Skeletal muscle tissue (tissue), 3 donors: ENCODE measurements at regions not wholly inside any gene's neighbourhood (a gene's known extent, or its start where the extent isn't known, plus 50 kb on each side); places are given as distances from the start of the nearest gene placed in this dataset.

Experiments
- H3K27ac ChIP-seq: one replicate; pipeline ENCODE4 v1.7.0; 2013; ENCODE audit warnings: mild to moderate bottlenecking, low read depth, low read length, inconsistent platforms
- H3K27me3 ChIP-seq, 3 donors: one replicate each; pipeline ENCODE4 v1.7.0; 2013; ENCODE audit warnings: low read length in 3 of 3; ENCODE audit not compliant: control insufficient read depth in 3 of 3, insufficient read depth in 3 of 3
- H3K36me3 ChIP-seq, 3 donors: one replicate each; pipeline ENCODE4 v1.7.0; 2013; ENCODE audit warnings: low read length in 3 of 3; ENCODE audit not compliant: control insufficient read depth in 3 of 3, insufficient read depth in 3 of 3
- H3K4me1 ChIP-seq, 3 donors: one replicate each; pipeline ENCODE4 v1.7.0; 2013; ENCODE audit warnings: low read length in 3 of 3, mild to moderate bottlenecking in 3 of 3; ENCODE audit not compliant: control insufficient read depth in 3 of 3, insufficient read depth in 3 of 3
- H3K4me3 ChIP-seq, 3 donors: one replicate each; pipeline ENCODE4 v1.7.0; 2013; ENCODE audit warnings: low read length in 3 of 3
- H3K9ac ChIP-seq, 3 donors: one replicate each; pipeline ENCODE4 v1.7.0; 2013; ENCODE audit warnings: low read length in 3 of 3, mild to moderate bottlenecking in 3 of 3, moderate library complexity in 2 of 3, low read depth in 1 of 3
- H3K9me3 ChIP-seq, 3 donors: one replicate each; pipeline ENCODE4 v1.7.0; 2013; ENCODE audit warnings: low read length in 3 of 3; ENCODE audit not compliant: control insufficient read depth in 3 of 3
- donor health status: Osteomylitis.

DNA sequence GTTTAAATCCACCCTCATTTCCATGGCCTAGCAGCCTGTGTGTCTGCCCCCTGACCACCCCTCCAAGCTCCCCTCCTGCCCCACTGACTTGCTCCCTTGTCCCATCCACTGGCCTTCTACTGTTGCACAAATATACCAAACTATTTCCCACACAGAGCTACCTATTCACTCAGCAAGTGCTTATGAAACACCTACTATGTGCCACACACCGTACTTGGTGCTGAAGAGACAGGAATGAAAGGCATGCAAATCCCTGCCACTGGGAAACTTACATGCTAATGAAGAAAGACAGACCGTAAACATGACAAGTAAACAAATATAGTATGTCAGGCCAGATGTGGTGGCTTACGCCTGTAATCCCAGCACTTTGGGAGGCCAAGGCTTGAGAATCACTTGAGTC, 49.9 kb upstream of the CAPZB start:
- Histone ChIP-seq H3K36me3 (no peaks in the 10 kb centered on the region), H3K27ac (no peak overlapping the region), H3K27me3 (no peaks in the 10 kb centered on the region), H3K4me3 (no peak overlapping the region), H3K4me1 (peaks cover 0 to 5% (median 4%) of the 10 kb centered on the region in 3 donors), H3K9ac (no peak overlapping the region), H3K9me3 (peaks cover 3 to 7% (median 4%) of the 10 kb centered on the region in 3 donors)
